ENCODE measurements at regions not wholly inside any gene's neighbourhood (a gene's known extent, or its start where the extent isn't known, plus 50 kb on each side); places are given as distances from the start of the nearest gene placed in this dataset.

DNA sequence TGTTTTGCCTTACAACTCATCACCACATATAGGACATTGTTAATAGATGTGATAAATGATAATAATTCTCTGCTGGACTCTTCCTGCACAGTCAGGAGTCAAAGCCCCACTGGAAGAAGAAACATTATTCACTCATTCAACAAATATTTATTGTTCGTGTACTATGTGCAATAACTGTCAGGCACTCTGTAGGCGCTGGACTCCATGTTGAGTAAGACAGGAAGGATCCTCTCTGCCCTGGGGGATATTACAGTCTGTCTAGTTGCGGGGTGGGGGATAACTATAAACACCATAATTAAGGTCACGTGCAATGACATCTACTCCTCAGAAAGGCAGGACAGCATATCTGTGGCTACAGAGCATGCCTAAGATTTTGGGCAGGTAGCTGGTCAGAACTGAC lies 281.1 kb downstream of the FAT3 start:
- no peak for TF ChIP-seq PHF8 (IDR thresholded peaks at IDR 0.05; ENCODE audit: borderline replicate concordance, low read depth)
- TF ChIP-seq POLR2AphosphoS2 (conservative IDR thresholded peaks at IDR 0.05; ENCODE audit: low read length) = no peak
- no peak for TF ChIP-seq POLR2A (IDR thresholded peaks at IDR 0.05; ENCODE audit: low read length)
- TF ChIP-seq, protein P1, sequence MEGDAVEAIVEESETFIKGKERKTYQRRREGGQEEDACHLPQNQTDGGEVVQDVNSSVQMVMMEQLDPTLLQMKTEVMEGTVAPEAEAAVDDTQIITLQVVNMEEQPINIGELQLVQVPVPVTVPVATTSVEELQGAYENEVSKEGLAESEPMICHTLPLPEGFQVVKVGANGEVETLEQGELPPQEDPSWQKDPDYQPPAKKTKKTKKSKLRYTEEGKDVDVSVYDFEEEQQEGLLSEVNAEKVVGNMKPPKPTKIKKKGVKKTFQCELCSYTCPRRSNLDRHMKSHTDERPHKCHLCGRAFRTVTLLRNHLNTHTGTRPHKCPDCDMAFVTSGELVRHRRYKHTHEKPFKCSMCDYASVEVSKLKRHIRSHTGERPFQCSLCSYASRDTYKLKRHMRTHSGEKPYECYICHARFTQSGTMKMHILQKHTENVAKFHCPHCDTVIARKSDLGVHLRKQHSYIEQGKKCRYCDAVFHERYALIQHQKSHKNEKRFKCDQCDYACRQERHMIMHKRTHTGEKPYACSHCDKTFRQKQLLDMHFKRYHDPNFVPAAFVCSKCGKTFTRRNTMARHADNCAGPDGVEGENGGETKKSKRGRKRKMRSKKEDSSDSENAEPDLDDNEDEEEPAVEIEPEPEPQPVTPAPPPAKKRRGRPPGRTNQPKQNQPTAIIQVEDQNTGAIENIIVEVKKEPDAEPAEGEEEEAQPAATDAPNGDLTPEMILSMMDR (IDR thresholded peaks at IDR 0.05) = no peak
- TF ChIP-seq, protein P2, sequence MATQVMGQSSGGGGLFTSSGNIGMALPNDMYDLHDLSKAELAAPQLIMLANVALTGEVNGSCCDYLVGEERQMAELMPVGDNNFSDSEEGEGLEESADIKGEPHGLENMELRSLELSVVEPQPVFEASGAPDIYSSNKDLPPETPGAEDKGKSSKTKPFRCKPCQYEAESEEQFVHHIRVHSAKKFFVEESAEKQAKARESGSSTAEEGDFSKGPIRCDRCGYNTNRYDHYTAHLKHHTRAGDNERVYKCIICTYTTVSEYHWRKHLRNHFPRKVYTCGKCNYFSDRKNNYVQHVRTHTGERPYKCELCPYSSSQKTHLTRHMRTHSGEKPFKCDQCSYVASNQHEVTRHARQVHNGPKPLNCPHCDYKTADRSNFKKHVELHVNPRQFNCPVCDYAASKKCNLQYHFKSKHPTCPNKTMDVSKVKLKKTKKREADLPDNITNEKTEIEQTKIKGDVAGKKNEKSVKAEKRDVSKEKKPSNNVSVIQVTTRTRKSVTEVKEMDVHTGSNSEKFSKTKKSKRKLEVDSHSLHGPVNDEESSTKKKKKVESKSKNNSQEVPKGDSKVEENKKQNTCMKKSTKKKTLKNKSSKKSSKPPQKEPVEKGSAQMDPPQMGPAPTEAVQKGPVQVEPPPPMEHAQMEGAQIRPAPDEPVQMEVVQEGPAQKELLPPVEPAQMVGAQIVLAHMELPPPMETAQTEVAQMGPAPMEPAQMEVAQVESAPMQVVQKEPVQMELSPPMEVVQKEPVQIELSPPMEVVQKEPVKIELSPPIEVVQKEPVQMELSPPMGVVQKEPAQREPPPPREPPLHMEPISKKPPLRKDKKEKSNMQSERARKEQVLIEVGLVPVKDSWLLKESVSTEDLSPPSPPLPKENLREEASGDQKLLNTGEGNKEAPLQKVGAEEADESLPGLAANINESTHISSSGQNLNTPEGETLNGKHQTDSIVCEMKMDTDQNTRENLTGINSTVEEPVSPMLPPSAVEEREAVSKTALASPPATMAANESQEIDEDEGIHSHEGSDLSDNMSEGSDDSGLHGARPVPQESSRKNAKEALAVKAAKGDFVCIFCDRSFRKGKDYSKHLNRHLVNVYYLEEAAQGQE (IDR thresholded peaks at IDR 0.05) = no peak
- TF ChIP-seq, protein P3, sequence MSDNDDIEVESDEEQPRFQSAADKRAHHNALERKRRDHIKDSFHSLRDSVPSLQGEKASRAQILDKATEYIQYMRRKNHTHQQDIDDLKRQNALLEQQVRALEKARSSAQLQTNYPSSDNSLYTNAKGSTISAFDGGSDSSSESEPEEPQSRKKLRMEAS (IDR thresholded peaks at IDR 0.05) = no peak
- no peak for TF ChIP-seq CEBPB (IDR thresholded peaks at IDR 0.05)
- no peak for TF ChIP-seq HDAC2 (IDR thresholded peaks at IDR 0.05)
- no peak for TF ChIP-seq SREBF2 (IDR thresholded peaks at IDR 0.05)
- TF ChIP-seq, protein P4, sequence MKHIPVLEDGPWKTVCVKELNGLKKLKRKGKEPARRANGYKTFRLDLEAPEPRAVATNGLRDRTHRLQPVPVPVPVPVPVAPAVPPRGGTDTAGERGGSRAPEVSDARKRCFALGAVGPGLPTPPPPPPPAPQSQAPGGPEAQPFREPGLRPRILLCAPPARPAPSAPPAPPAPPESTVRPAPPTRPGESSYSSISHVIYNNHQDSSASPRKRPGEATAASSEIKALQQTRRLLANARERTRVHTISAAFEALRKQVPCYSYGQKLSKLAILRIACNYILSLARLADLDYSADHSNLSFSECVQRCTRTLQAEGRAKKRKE (CRISPR knock-in tag; IDR thresholded peaks at IDR 0.05; ENCODE audit: low read depth) = no peak
- TF ChIP-seq FOSB (CRISPR knock-in tag; IDR thresholded peaks at IDR 0.05) = no peak
- TF ChIP-seq, protein P5, sequence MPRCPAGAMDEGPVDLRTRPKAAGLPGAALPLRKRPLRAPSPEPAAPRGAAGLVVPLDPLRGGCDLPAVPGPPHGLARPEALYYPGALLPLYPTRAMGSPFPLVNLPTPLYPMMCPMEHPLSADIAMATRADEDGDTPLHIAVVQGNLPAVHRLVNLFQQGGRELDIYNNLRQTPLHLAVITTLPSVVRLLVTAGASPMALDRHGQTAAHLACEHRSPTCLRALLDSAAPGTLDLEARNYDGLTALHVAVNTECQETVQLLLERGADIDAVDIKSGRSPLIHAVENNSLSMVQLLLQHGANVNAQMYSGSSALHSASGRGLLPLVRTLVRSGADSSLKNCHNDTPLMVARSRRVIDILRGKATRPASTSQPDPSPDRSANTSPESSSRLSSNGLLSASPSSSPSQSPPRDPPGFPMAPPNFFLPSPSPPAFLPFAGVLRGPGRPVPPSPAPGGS (IDR thresholded peaks at IDR 0.05) = no peak
- TF ChIP-seq NFE2L2 (conservative IDR thresholded peaks at IDR 0.05; ENCODE audit: low read length) = no peak
